NCI-H460 (cell line): ENCODE measurements at regions not wholly inside any gene's neighbourhood (a gene's known extent, or its start where the extent isn't known, plus 50 kb on each side); places are given as distances from the start of the nearest gene placed in this dataset.

Experiments
- DNase-seq: peaks from one replicate; pipeline ENCODE4 v3.0.0-alpha.2; 2016; ENCODE audit warnings: low read depth; ENCODE audit errors: extremely low read depth

GRCh38 chr2:160994141-160995002 lies 165.9 kb upstream of the TANK start:
- peak; percentile 77 for DNase-seq

GRCh38 chr2:160996584-160996983 lies 163.6 kb upstream of the TANK start:
- no peak for DNase-seq

- DNase-seq, result no peak
Observed at GRCh38 chr2:161004379-161004778, 155.8 kb upstream of the TANK start.

GRCh38 chr2:161005170-161005569 lies 155.1 kb upstream of the TANK start:
- no peak for DNase-seq

- DNase-seq, result no peak
Observed at GRCh38 chr2:161008311-161008710, 151.9 kb upstream of the TANK start.

- no peak for DNase-seq
Observed at GRCh38 chr2:161010503-161011015, 149.7 kb upstream of the TANK start.

GRCh38 chr2:161017780-161018470 lies 142.3 kb upstream of the TANK start:
- DNase-seq, result no peak

- DNase-seq, result no peak
Observed at GRCh38 chr2:161019311-161019710, 140.9 kb upstream of the TANK start.

GRCh38 chr2:161020437-161020836 lies 139.8 kb upstream of the TANK start:
- DNase-seq, result no peak

- DNase-seq, result no peak
Observed at GRCh38 chr2:161028581-161028980, 131.6 kb upstream of the TANK start.

GRCh38 chr2:161029321-161029720 lies 130.9 kb upstream of the TANK start:
- no peak for DNase-seq

- peak; percentile 93 for DNase-seq
Observed at GRCh38 chr2:161030260-161031063, 129.8 kb upstream of the TANK start.

GRCh38 chr2:161031511-161031910 lies 128.7 kb upstream of the TANK start:
- DNase-seq, result no peak

GRCh38 chr2:161032635-161033034 lies 127.6 kb upstream of the TANK start:
- DNase-seq, result no peak

GRCh38 chr2:161033059-161033660 lies 127.1 kb upstream of the TANK start:
- DNase-seq, result no peak

GRCh38 chr2:161036926-161037325 lies 123.3 kb upstream of the TANK start:
- no peak for DNase-seq

- no peak for DNase-seq
Observed at GRCh38 chr2:161039071-161039470, 121.2 kb upstream of the TANK start.

GRCh38 chr2:161041356-161041755 lies 118.9 kb upstream of the TANK start:
- no peak for DNase-seq

- DNase-seq, result no peak
Observed at GRCh38 chr2:161042990-161043625, 117.1 kb upstream of the TANK start.
